Activated effector memory CD4-positive, alpha-beta T cell treated with Interleukin-2 at 50 U/mL for 16 hours (primary cell): ENCODE measurements at regions not wholly inside any gene's neighbourhood (a gene's known extent, or its start where the extent isn't known, plus 50 kb on each side); places are given as distances from the start of the nearest gene placed in this dataset.

Experiments
- DNase-seq: peaks from one replicate; pipeline ENCODE4 v3.0.0-alpha.2; 2020

- DNase-seq = no peak
Measured at GRCh38 chr5:159826351-159827214, 89.7 kb upstream of the ADRA1B start.

GRCh38 chr5:159827861-159828260 is 88.4 kb upstream of the ADRA1B start:
- no peak for DNase-seq

- no peak for DNase-seq
Measured at GRCh38 chr5:159832073-159832472, 84.2 kb upstream of the ADRA1B start.

- DNase-seq = no peak
Measured at GRCh38 chr5:159833088-159833487, 83.2 kb upstream of the ADRA1B start.

- no peak for DNase-seq
Measured at GRCh38 chr5:159833846-159834245, 82.4 kb upstream of the ADRA1B start.

- no peak for DNase-seq
Measured at GRCh38 chr5:159835548-159835947, 80.7 kb upstream of the ADRA1B start.

GRCh38 chr5:159836691-159837090 is 79.6 kb upstream of the ADRA1B start:
- DNase-seq = no peak

- no peak for DNase-seq
Measured at GRCh38 chr5:159837860-159838259, 78.4 kb upstream of the ADRA1B start.

GRCh38 chr5:159838551-159839222 is 77.6 kb upstream of the ADRA1B start:
- DNase-seq = no peak

- no peak for DNase-seq
Measured at GRCh38 chr5:159844267-159845121, 71.8 kb upstream of the ADRA1B start.

GRCh38 chr5:159849437-159850083 is 66.7 kb upstream of the ADRA1B start:
- no peak for DNase-seq

- DNase-seq = no peak
Measured at GRCh38 chr5:159850160-159850559, 66.1 kb upstream of the ADRA1B start.

GRCh38 chr5:159851053-159851452 is 65.2 kb upstream of the ADRA1B start:
- no peak for DNase-seq

GRCh38 chr5:159854916-159855315 is 61.4 kb upstream of the ADRA1B start:
- DNase-seq = no peak

- DNase-seq = no peak
Measured at GRCh38 chr5:159855476-159856191, 60.6 kb upstream of the ADRA1B start.

GRCh38 chr5:159858871-159859270 is 57.4 kb upstream of the ADRA1B start:
- no peak for DNase-seq

- no peak for DNase-seq
Measured at GRCh38 chr5:159861086-159861485, 55.2 kb upstream of the ADRA1B start.

GRCh38 chr5:159864885-159865691 is 51.2 kb upstream of the ADRA1B start:
- DNase-seq = no peak

- no peak for DNase-seq
Measured at GRCh38 chr5:159866093-159866492, 50.2 kb upstream of the ADRA1B start.
